ENCODE measurements at regions not wholly inside any gene's neighbourhood (a gene's known extent, or its start where the extent isn't known, plus 50 kb on each side); places are given as distances from the start of the nearest gene placed in this dataset.

- H3K27me3 ChIP-seq (ENCODE audit: insufficient read depth, low read depth, low read length): no peaks in the 10 kb centered on the region
- no peak overlapping the region for H3K4me3 ChIP-seq (ENCODE audit: low read length)
- TF ChIP-seq MXI1 (conservative IDR thresholded peaks at IDR 0.05; ENCODE audit: poor library complexity, severe bottlenecking) (no peak), POLR2AphosphoS5 (IDR thresholded peaks at IDR 0.05) (no peak), EP300 (conservative IDR thresholded peaks at IDR 0.05; ENCODE audit: poor library complexity, severe bottlenecking) (no peak)
- no peak overlapping the region for H3K27ac ChIP-seq (ENCODE audit: low read length)
- H3K79me2 ChIP-seq (replicated peaks; ENCODE audit: insufficient read depth, low read length): no peaks in the 10 kb centered on the region
- no peak overlapping the region for H3K9ac ChIP-seq (ENCODE audit: low read length)
- H2AFZ ChIP-seq (ENCODE audit: low read depth, low read length): no peak overlapping the region
- H3K36me3 ChIP-seq (ENCODE audit: insufficient read depth, low read length): no peaks in the 10 kb centered on the region
- H3F3A ChIP-seq (ENCODE audit: insufficient read depth, low read length, poor library complexity, severe bottlenecking): no peaks in the 10 kb centered on the region
- no peaks in the 10 kb centered on the region for H4K20me1 ChIP-seq (ENCODE audit: insufficient read depth)
- no peaks in the 10 kb centered on the region for H3K9me3 ChIP-seq (ENCODE audit: low read length)
- no peaks in the 10 kb centered on the region for H3K9me2 ChIP-seq (ENCODE audit: insufficient read depth, low read length)
- no peak overlapping the region for H3K4me2 ChIP-seq (ENCODE audit: low read length)
These were observed 410.8 kb downstream of the CDH11 start for GRCh38 chr16:64711026-64711425.

DNA sequence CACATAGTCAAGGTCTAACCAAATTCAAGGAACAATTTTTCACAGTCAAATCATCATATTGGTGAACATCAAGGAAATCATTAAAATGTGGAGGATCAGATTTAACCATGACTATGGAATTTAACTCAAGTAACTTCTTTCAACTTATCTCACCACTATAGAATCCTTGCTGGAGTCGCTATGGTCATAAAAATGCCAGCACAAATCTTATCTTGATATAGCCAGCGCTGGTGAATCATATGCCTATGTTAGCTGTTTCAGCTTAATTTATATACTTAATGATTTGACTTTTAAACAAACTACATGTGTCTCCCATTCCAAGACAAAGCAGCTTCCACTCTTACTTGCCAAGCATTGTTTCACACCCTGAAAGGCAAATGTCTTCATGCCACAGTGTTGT lies 416.4 kb downstream of the CDH11 start:
- Histone ChIP-seq H3K79me2 (replicated peaks; ENCODE audit: insufficient read depth, low read length) (no peaks in the 10 kb centered on the region), H2AFZ (ENCODE audit: low read depth, low read length) (no peak overlapping the region), H3K9ac (ENCODE audit: low read length) (no peak overlapping the region), H3K9me2 (ENCODE audit: insufficient read depth, low read length) (no peaks in the 10 kb centered on the region), H3K4me3 (ENCODE audit: low read length) (no peak overlapping the region), H3K4me2 (ENCODE audit: low read length) (no peak overlapping the region), H4K20me1 (ENCODE audit: insufficient read depth) (no peaks in the 10 kb centered on the region), H3K27me3 (ENCODE audit: insufficient read depth, low read depth, low read length) (no peaks in the 10 kb centered on the region), H3K36me3 (ENCODE audit: insufficient read depth, low read length) (no peaks in the 10 kb centered on the region), H3K27ac (ENCODE audit: low read length) (no peak overlapping the region), H3K9me3 (ENCODE audit: low read length) (no peaks in the 10 kb centered on the region), H3F3A (ENCODE audit: insufficient read depth, low read length, poor library complexity, severe bottlenecking) (no peaks in the 10 kb centered on the region)
- TF ChIP-seq MXI1 (conservative IDR thresholded peaks at IDR 0.05; ENCODE audit: poor library complexity, severe bottlenecking): no peak
- TF ChIP-seq RAD21 (conservative IDR thresholded peaks at IDR 0.05): no peak
- no peak for TF ChIP-seq TAF1 (IDR thresholded peaks at IDR 0.05; ENCODE audit: low read depth)
- TF ChIP-seq EP300 (conservative IDR thresholded peaks at IDR 0.05; ENCODE audit: poor library complexity, severe bottlenecking): no peak
- TF ChIP-seq CTCF (IDR thresholded peaks at IDR 0.05; ENCODE audit: poor library complexity, severe bottlenecking): no peak
- TF ChIP-seq, protein P1, sequence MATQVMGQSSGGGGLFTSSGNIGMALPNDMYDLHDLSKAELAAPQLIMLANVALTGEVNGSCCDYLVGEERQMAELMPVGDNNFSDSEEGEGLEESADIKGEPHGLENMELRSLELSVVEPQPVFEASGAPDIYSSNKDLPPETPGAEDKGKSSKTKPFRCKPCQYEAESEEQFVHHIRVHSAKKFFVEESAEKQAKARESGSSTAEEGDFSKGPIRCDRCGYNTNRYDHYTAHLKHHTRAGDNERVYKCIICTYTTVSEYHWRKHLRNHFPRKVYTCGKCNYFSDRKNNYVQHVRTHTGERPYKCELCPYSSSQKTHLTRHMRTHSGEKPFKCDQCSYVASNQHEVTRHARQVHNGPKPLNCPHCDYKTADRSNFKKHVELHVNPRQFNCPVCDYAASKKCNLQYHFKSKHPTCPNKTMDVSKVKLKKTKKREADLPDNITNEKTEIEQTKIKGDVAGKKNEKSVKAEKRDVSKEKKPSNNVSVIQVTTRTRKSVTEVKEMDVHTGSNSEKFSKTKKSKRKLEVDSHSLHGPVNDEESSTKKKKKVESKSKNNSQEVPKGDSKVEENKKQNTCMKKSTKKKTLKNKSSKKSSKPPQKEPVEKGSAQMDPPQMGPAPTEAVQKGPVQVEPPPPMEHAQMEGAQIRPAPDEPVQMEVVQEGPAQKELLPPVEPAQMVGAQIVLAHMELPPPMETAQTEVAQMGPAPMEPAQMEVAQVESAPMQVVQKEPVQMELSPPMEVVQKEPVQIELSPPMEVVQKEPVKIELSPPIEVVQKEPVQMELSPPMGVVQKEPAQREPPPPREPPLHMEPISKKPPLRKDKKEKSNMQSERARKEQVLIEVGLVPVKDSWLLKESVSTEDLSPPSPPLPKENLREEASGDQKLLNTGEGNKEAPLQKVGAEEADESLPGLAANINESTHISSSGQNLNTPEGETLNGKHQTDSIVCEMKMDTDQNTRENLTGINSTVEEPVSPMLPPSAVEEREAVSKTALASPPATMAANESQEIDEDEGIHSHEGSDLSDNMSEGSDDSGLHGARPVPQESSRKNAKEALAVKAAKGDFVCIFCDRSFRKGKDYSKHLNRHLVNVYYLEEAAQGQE (IDR thresholded peaks at IDR 0.05; ENCODE audit: borderline replicate concordance): no peak
- TF ChIP-seq EZH2 (IDR thresholded peaks at IDR 0.05; ENCODE audit: borderline replicate concordance, insufficient read depth, low read length, poor library complexity, severe bottlenecking): no peak
- TF ChIP-seq POLR2AphosphoS5 (IDR thresholded peaks at IDR 0.05): no peak
- TF ChIP-seq SMC3 (conservative IDR thresholded peaks at IDR 0.05; ENCODE audit: poor library complexity): no peak

GRCh38 chr16:64704386-64704785 lies 417.5 kb downstream of the CDH11 start:
- H3K27me3 ChIP-seq (ENCODE audit: insufficient read depth, low read depth, low read length): no peaks in the 10 kb centered on the region
- no peak overlapping the region for H3K4me3 ChIP-seq (ENCODE audit: low read length)
- H3K27ac ChIP-seq (ENCODE audit: low read length): no peak overlapping the region
- no peaks in the 10 kb centered on the region for H3K9me3 ChIP-seq (ENCODE audit: low read length)
- H3K9ac ChIP-seq (ENCODE audit: low read length): no peak overlapping the region
- no peaks in the 10 kb centered on the region for H4K20me1 ChIP-seq (ENCODE audit: insufficient read depth)
- H3K36me3 ChIP-seq (ENCODE audit: insufficient read depth, low read length): no peaks in the 10 kb centered on the region
- no peaks in the 10 kb centered on the region for H3F3A ChIP-seq (ENCODE audit: insufficient read depth, low read length, poor library complexity, severe bottlenecking)
- no peak overlapping the region for H3K4me2 ChIP-seq (ENCODE audit: low read length)
- no peaks in the 10 kb centered on the region for H3K79me2 ChIP-seq (replicated peaks; ENCODE audit: insufficient read depth, low read length)
- no peak overlapping the region for H2AFZ ChIP-seq (ENCODE audit: low read depth, low read length)
- no peaks in the 10 kb centered on the region for H3K9me2 ChIP-seq (ENCODE audit: insufficient read depth, low read length)
- no peak for TF ChIP-seq CTCF (IDR thresholded peaks at IDR 0.05; ENCODE audit: poor library complexity, severe bottlenecking)
- TF ChIP-seq, protein P1 (IDR thresholded peaks at IDR 0.05; ENCODE audit: borderline replicate concordance): no peak
- TF ChIP-seq MXI1 (conservative IDR thresholded peaks at IDR 0.05; ENCODE audit: poor library complexity, severe bottlenecking): no peak
- no peak for TF ChIP-seq TAF1 (IDR thresholded peaks at IDR 0.05; ENCODE audit: low read depth)
- TF ChIP-seq POLR2AphosphoS5 (IDR thresholded peaks at IDR 0.05): no peak
